Thoracic aorta (tissue), 2 donors: ENCODE measurements at regions not wholly inside any gene's neighbourhood (a gene's known extent, or its start where the extent isn't known, plus 50 kb on each side); places are given as distances from the start of the nearest gene placed in this dataset.

Source experiments
- ATAC-seq: fragments of 150-250 bp; one replicate; pipeline ENCODE4 v1.8.0; 2017; ENCODE audit warnings: low read depth; ENCODE audit not compliant: insufficient number of reproducible peaks, low FRiP score
- DNase-seq: peaks from one replicate; pipeline ENCODE4 v3.0.0-alpha.2; 2020; ENCODE audit warnings: low spot score
- H3K27ac ChIP-seq, 2 donors: fragments of 200-600 bp; sonication (generic); 1 replicate in 1 of 2; 2 replicates in 1 of 2; pipeline ENCODE4 v1.5.1; 2016; ENCODE audit warnings: mild to moderate bottlenecking in 2 of 2, moderate library complexity in 2 of 2
- H3K27me3 ChIP-seq: fragments of 200-600 bp; sonication (generic); replicated peaks from 2 replicates; pipeline ENCODE4 v1.6.0; 2016; ENCODE audit warnings: mild to moderate bottlenecking; ENCODE audit not compliant: insufficient read depth
- H3K36me3 ChIP-seq: fragments of 200-600 bp; sonication (generic); one replicate; pipeline ENCODE4 v1.5.1; 2016
- H3K4me1 ChIP-seq, 2 donors: fragments of 200-600 bp; sonication (generic); 1 replicate in 1 of 2; 2 replicates in 1 of 2; pipeline versions ENCODE4 v1.5.1 to v1.6.0; 2016; ENCODE audit warnings: low read depth in 2 of 2, mild to moderate bottlenecking in 1 of 2; ENCODE audit not compliant: control insufficient read depth in 1 of 2
- H3K4me3 ChIP-seq: fragments of 200-600 bp; sonication (generic); 2 replicates; pipeline ENCODE4 v1.5.1; 2016; ENCODE audit warnings: mild to moderate bottlenecking
- H3K9me3 ChIP-seq: fragments of 200-600 bp; sonication (generic); 2 replicates; pipeline ENCODE4 v1.5.1; 2016
- TF ChIP-seq, protein P1 (sequence below): fragments of 200-600 bp; sonication (generic); IDR thresholded peaks from one replicate; pipeline ENCODE4 v1.5.1; 2019; ENCODE audit warnings: antibody characterized with exemption

DNA sequence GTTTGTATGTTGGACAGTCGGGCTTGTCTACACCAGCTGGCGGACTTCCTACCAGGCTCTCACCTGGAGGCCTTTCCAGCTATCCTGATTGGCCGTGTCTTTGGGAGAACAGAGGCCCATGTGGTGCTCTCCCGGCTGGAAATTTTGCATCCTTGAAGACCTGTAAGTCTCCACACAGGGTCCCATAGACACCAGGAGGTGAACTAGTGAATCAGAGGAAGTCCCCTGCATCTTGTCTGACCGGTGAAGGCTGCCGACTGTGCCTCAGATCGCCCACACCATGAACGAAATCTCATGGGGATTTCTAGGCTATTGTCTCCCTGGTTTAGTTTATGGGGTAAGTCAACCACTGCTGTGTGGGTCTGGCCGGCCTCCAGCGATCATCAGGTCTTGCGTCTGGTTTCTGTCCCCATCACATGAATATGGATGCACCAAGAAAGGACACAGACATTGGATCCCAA lies 108.4 kb upstream of the LYZL2 start:
- TF ChIP-seq, protein P1, sequence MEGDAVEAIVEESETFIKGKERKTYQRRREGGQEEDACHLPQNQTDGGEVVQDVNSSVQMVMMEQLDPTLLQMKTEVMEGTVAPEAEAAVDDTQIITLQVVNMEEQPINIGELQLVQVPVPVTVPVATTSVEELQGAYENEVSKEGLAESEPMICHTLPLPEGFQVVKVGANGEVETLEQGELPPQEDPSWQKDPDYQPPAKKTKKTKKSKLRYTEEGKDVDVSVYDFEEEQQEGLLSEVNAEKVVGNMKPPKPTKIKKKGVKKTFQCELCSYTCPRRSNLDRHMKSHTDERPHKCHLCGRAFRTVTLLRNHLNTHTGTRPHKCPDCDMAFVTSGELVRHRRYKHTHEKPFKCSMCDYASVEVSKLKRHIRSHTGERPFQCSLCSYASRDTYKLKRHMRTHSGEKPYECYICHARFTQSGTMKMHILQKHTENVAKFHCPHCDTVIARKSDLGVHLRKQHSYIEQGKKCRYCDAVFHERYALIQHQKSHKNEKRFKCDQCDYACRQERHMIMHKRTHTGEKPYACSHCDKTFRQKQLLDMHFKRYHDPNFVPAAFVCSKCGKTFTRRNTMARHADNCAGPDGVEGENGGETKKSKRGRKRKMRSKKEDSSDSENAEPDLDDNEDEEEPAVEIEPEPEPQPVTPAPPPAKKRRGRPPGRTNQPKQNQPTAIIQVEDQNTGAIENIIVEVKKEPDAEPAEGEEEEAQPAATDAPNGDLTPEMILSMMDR = no peak
- DNase-seq = no peak
- ATAC-seq = no peak

DNA sequence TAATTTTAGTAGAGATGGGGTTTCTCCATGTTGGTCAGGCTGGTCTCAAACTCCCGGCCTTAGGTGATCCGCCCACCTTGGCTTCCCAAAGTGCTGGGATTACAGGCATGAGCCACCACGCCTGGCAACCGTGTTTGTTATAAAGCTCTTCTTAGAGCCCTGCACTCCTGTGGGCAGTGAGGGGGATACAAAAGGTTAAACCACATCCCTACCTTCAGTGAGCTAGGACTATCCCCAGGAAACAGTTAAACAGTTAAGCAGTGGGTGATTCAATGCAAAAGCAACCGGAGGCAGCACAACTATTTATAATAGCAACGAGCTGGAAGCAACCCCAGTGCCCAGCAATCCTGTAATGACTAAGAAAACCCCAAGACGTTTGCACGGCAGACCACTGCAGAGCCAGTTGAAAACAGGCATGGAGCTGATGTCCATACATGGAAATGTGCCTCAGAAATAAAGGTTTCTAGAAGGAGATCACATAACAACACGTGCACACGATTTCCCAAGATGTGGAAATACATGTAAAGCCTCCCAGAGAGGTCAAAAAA lies 107.2 kb upstream of the LYZL2 start:
- DNase-seq = peak; percentile 43
- peak; percentile 93 for ATAC-seq
- peak overlapping the region; percentile 37 for H3K4me3 ChIP-seq
- no peaks in the 10 kb centered on the region for H3K9me3 ChIP-seq
- TF ChIP-seq, protein P1 = no peak
- H3K27me3 ChIP-seq = no peaks in the 10 kb centered on the region
- H3K4me1 ChIP-seq = peaks cover 7 to 30% of the 10 kb centered on the region in 2 donors
- H3K27ac ChIP-seq = peak overlapping the region; percentile 55 to 69
- H3K36me3 ChIP-seq = no peaks in the 10 kb centered on the region

More for the DNA sequence above, 108.4 kb upstream of the LYZL2 start:
- Histone ChIP-seq H3K36me3 (no peaks in the 10 kb centered on the region), H3K9me3 (no peaks in the 10 kb centered on the region), H3K27me3 (no peaks in the 10 kb centered on the region), H3K4me3 (no peak overlapping the region), H3K4me1 (peaks cover 7 to 30% of the 10 kb centered on the region in 2 donors), H3K27ac (peak overlapping the region in 1 of 2 donors; percentile 56)

DNA sequence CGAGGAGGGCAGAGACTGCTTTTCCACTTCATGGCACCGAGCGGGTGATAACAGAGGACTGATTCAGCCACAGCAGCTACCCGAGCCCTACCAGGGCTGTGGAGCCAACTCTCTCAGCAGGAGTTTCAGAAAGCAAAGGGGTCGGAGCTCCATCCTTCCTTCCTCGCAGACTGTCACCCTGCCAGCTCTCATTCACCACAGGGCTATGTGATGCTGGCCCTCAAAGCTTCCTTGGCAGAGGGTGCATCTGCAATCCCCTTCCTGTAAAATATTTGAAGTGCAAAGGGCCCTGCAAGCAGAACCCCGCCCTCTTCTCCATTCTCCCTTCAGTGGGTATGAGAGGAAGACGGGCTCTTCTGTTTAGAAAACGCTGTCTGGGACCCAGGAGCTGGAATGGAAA lies 105.3 kb upstream of the LYZL2 start:
- Histone ChIP-seq H3K4me3 (no peak overlapping the region), H3K27ac (peak overlapping the region; percentile 11 to 31), H3K9me3 (no peaks in the 10 kb centered on the region), H3K36me3 (no peaks in the 10 kb centered on the region), H3K4me1 (peaks cover 7 to 30% of the 10 kb centered on the region in 2 donors), H3K27me3 (no peaks in the 10 kb centered on the region)
- TF ChIP-seq, protein P1 = no peak
- no peak for DNase-seq
- no peak for ATAC-seq

DNA sequence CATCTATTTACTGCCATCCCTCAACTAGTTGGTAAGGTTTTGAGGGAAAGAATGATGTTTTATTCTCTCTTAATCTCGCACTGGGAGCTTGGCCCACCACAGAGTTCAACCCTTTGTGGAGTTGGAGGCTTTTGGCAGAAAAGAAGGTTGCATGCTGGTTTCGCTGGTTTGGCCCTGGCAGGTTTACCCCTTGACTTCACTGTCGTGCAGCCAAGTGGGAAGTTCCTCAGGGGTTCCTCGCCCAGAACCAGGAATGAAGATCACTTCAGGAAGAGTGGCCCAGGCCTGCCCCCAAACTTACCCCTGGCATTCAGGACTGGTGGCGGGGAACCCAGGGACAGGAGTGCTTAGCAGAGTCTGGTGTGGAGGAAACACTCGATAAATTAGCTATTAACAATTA lies 103.1 kb upstream of the LYZL2 start:
- TF ChIP-seq, protein P1 = no peak
- Histone ChIP-seq H3K9me3 (no peaks in the 10 kb centered on the region), H3K36me3 (no peaks in the 10 kb centered on the region), H3K4me3 (no peak overlapping the region), H3K4me1 (peaks cover 7 to 28% of the 10 kb centered on the region in 2 donors), H3K27ac (no peak overlapping the region), H3K27me3 (no peaks in the 10 kb centered on the region)
- DNase-seq (no peak), ATAC-seq (no peak)

DNA sequence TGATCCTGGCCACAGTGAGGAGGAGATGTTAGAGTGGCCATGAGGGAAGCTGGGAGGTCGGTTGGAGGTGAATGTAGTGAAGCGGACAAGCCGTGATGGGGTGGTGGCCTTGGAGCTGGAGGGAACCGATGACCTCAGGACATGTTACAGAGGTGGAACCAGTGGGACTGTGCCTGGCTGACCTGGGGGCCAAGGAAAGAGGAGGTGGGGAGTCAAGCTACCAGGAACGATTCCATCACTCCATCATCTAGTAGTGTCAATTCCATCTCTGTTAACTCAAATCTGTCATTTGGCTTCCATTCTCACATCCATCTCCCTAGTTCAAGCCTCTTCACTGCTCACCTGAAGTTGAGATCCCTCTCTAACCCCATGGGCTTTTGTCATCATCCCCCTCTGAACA lies 102.4 kb upstream of the LYZL2 start:
- no peaks in the 10 kb centered on the region for H3K36me3 ChIP-seq
- TF ChIP-seq, protein P1 = no peak
- no peak for ATAC-seq
- H3K9me3 ChIP-seq = no peaks in the 10 kb centered on the region
- no peak overlapping the region for H3K27ac ChIP-seq
- H3K4me1 ChIP-seq = peaks cover 7 to 24% of the 10 kb centered on the region in 2 donors
- no peaks in the 10 kb centered on the region for H3K27me3 ChIP-seq
- no peak overlapping the region for H3K4me3 ChIP-seq
- DNase-seq = no peak
